GM21360 (cell line): ENCODE measurements at regions not wholly inside any gene's neighbourhood (a gene's known extent, or its start where the extent isn't known, plus 50 kb on each side); places are given as distances from the start of the nearest gene placed in this dataset.

Experiments used
- ATAC-seq: cut with Tn5 transposase; IDR thresholded peaks from one replicate; pipeline ENCODE4 v1.9.1; 2021; ENCODE audit warnings: mild to moderate bottlenecking, moderate library complexity; ENCODE audit not compliant: unreplicated experiment

DNA sequence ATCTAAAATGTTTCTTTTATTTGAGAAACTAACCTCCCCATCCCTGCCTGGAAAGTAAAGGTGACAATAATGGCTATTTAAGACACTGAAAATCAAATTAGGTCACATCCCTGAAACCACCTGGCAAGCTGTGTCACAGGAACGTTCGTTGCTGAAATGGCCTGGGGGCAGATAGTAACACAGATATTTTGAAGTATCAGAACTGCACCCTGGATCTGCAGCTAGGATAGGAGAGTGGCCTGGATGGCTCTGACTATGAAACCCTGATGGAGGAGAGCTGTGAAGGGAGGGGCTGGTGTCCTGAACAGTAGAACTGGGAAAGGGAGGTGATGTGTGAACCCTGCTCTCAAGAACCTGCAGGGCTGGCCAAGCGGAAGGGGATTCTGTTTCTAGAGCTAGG, 648.3 kb upstream of the CFAP20DC start:
- no peak for ATAC-seq

DNA sequence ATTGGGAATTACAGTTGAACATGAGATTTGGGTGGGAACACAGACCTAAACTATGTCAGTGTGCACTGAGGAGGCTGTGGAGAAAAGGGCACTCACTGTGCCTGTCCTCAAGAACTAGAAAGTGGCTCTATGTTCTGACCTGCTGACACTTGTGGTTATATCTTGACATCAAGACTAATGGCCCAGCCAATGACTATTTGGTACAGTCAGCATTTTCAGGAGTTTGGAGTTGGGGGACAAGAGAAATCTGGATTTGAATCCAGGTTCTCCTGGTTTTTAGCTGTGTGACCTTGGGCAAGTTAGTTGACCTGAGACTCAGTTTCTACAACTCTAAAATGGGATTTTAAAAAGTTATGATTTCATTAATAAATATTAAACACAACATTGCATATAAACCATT, 647.0 kb upstream of the CFAP20DC start:
- no peak for ATAC-seq

GRCh38 chr3:59695860-59696259, 646.0 kb upstream of the CFAP20DC start:
- ATAC-seq: no peak

DNA sequence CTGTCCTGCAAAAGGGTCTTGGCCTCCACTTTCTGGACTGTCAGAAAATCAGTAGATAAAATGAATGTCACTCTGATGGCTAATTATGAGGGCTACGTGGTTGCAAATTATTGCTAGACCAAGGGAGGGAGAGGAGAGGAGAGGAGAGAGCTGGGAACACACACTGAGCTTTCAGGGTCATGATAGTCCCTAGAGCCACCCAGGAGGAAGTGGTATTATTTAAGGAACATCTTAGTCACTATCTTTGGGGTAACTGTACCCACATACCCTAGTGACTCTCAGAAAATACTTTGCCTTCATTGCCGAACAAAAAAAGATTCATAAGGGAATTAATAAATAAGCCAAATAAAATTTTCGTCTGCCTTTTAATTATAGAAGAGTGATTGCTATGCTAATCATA, 642.3 kb upstream of the CFAP20DC start:
- no peak for ATAC-seq

DNA sequence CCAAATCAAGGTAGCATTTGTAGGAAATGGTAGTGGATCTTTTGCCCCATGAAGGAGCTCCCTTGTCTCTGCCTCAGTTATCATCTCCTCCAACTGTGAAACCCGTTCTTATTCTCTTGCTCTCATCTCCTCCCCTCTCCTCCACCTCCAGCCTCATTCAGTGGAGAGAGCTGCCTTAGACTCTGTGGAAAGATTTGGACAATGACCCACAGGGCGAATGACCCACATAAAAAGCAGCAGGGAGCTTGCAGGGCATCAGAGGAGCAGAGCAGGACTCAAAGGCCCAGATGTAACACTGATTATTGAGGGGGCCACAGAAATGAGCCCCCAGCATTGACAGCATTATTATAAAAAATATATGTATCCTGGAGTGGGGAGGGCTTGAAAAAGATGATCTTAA, 641.1 kb upstream of the CFAP20DC start:
- ATAC-seq: no peak

GRCh38 chr3:59688636-59689035, 638.8 kb upstream of the CFAP20DC start:
- ATAC-seq: no peak

GRCh38 chr3:59685432-59685831, 635.6 kb upstream of the CFAP20DC start:
- no peak for ATAC-seq

DNA sequence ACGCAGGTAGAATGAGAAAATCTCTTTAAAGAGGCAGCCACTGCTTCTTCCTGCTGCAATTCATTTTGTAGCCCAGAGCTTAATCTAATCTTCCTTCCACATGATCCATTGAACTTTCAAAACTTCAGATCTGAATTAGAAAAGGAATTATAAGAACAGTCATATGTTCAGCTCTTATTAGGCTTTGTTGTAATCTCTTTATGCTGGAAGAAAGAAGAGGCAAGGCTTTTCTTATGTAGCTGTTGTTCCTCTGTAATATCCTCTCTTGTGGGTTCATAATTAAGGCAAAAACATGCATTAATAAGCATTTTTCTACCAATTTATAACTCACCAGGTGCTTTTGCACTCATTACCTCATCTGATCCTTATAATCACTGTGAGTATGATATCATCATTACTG, 634.9 kb upstream of the CFAP20DC start:
- no peak for ATAC-seq

DNA sequence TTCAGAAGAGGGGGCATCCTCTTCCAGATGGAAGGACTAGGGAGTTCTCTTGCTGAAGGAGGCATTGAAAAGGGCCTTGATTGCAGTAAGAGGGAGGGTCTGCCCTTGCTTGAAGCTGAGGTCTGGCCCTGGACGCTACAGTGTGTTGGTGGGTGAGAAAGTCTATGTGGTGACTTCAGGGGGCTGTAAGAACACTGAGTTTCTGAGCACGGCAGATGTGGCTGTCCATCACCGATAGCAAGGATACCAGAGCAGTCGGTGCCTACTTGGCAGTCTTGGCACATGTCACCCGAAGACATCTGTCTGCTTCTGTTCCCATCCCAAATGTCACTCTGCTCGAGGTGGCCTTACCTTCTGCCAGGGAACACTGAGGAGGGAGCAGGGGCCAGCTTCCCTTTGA, 631.1 kb upstream of the CFAP20DC start:
- ATAC-seq: no peak

GRCh38 chr3:59677747-59678702, 628.2 kb upstream of the CFAP20DC start:
- ATAC-seq: no peak

DNA sequence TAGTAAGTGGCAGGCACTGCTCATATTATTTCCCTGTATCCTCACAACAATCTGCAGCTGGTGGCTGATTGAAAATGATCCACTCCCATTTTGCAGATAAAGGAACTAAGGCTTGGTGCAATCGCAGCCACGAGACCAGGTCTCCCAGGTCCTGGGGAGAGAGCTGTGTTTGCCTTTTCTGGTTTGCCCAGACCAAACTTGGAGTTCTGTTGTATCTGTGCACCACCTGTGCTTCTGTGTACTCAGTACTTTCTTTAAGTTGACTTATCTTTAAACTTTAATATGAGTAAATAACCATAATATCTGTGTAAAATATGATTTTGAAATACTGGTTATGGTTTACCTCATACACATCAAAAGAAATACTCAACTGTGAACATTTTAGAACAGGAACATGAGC, 625.7 kb upstream of the CFAP20DC start:
- ATAC-seq: no peak

DNA sequence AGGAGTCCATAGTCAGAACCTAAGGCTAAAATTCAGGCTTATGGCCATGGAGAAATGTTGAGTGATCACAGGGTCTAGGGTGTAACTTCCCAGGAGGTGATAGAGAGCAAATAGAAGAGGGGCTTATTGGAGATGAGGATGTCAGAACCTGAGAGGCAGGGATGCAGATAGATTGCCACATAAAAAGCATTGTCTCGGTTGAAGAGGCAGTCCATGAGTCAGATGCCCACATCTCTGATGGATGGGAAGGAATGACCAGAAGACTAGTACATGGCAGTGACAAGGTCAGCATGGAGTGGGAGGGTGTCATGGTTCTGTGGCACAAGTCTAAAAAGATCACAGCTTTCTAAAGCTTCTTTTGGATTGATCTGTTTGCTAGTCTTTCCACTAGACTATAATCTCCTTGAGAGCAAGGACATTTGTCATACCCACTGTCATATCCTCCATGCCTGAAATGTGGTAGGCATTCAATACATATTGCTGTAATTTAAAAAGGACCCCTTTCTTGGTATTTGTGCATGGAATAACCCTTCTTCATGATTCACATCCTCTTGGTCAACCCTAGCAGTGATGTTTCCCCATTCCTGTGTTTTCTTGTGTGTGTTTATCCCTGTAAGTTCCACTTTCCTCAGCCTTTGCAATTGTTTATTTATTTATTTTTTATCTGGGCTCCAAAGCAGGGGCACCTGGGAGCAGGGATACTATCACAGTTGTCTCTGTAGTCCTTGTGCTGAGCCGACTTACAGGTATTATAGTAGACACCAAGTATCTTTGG, 613.4 kb upstream of the CFAP20DC start:
- no peak for ATAC-seq

DNA sequence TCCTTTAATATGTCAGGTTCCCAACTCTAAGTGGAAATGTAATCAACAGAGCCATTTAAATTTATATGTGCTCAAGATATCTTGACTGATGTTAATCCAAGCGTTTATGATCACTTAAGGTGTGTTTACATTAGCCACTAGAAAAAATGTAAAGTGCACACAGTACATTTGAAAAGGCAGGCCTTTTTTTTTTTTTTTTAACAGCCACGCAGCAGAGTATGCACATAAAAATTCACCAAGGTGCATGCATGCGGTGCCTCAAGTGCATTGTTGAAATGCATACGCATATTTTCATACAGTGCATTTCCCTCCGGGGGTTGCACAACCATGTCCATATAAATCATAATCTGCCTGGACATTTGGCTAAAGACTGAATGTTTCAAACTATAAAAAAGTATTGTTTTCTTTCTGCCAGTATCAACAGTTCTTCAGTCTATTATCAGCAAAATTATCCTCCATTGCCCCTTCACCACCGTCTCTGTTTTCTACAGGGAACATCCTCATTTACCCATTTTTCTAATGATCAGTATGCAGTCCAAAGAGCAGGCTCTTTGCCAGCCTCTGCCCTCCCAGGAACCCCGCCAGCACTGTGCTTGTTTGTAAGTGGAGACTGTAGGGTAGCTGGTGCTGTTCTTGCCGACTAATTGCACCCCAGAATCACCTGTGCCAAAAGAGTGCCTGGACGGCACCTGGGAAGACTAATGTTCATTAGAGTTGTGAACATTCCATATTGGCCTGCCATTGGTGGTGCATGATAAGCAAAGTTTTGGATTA, 611.2 kb upstream of the CFAP20DC start:
- ATAC-seq: no peak

DNA sequence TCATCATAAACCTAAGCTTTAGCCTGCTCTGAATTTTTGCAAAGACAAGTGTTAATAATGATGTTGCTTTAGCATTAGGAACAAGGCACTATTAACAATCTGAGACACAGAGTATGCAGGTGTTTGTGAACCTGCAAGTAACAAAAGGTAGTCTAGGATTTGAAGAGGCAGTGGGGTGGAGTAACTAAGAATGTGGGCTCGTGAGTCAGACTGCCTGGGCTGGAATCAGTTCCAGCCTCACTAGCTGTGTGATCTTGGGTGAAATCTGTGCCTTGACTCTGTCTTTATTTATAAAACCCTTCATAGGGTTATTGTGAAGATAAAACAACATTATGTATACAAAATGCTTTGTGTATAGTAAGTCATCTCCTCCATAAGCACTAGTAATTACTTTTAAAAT, 610.6 kb upstream of the CFAP20DC start:
- ATAC-seq: no peak

GRCh38 chr3:59659755-59660154, 609.9 kb upstream of the CFAP20DC start:
- ATAC-seq: no peak

DNA sequence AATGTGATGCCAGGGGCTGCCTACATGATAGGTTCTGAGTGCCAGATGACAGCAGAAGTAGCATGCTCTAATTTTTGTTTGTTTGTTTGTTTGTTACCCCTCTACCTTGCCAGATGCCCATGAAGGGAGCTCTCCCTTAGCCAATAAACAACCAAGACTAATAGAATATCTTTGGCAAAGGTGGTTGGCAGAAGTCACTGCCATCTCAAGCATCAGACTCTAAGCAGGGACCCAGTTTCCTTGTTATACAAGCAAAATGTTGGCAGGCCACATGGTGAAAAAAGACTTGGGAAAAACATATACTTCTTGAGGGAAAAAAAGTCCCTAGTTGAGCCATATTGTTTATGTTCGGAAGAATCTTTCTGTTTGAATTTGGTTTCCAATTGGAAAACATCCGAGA, 609.0 kb upstream of the CFAP20DC start:
- no peak for ATAC-seq

GRCh38 chr3:59658274-59658673, 608.4 kb upstream of the CFAP20DC start:
- no peak for ATAC-seq

DNA sequence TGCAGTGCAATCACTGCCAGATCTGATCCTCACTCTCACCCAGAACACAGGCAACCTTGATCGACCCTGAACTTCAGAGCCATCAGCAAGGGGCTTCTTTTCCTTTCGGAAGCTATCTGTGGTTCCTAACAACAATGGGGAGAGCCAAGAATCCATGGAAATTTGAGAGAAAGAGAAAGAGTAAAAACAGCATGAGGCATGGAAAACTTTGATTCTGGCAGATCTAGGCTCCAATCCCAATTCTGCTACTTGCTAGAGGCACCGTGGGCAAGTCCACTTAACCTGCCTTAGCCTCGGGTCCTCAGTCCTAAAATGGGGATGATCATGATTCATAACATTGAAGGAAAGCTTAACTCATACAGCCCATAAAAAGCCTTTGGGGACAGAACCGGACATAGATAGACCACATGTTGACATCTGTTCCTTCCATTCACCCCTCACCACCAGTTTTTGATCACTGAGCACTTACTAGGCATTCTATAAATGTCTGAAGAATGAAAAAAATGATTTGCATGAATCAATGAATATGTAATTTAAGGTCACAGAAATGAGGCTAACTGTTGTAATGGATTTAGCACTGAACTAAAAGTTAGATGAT, 605.7 kb upstream of the CFAP20DC start:
- ATAC-seq: no peak

GRCh38 chr3:59654480-59655417, 604.9 kb upstream of the CFAP20DC start:
- no peak for ATAC-seq

- ATAC-seq: no peak
Observed at GRCh38 chr3:59654123-59654479, 604.3 kb upstream of the CFAP20DC start.
